ENCODE measurements at regions not wholly inside any gene's neighbourhood (a gene's known extent, or its start where the extent isn't known, plus 50 kb on each side); places are given as distances from the start of the nearest gene placed in this dataset.
"Not testable (repeated sequence)": the region's sequence is repeated elsewhere in the genome, so short reads cannot be mapped to it uniquely, and the experiment has no call there.

DNA sequence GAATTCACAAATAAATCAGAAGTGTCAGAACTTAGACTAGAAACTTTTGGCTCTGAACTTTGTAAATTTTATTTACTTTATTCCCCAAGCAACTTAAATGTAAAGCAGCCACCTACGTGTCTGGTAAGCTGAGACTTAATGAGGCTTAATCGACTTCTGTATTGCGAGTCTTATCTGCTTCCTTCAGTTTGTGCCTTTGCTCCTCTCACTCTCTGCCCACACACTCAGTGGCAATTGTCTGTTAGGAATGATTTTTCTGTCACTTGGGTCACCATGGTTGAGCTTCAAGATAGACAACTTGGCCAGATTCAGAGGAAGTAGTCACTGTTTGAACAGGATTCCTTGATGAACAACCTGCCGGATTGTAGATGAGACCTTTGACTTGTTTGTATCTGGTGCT, 691.4 kb upstream of the FSHR start:
- H3K9me3 ChIP-seq (ENCODE audit: control insufficient read depth, low read depth, low read length) = no peaks in the 10 kb centered on the region
- no peak for TF ChIP-seq EZH2 (IDR thresholded peaks at IDR 0.05; ENCODE audit: low read length)
- TF ChIP-seq, protein P1, sequence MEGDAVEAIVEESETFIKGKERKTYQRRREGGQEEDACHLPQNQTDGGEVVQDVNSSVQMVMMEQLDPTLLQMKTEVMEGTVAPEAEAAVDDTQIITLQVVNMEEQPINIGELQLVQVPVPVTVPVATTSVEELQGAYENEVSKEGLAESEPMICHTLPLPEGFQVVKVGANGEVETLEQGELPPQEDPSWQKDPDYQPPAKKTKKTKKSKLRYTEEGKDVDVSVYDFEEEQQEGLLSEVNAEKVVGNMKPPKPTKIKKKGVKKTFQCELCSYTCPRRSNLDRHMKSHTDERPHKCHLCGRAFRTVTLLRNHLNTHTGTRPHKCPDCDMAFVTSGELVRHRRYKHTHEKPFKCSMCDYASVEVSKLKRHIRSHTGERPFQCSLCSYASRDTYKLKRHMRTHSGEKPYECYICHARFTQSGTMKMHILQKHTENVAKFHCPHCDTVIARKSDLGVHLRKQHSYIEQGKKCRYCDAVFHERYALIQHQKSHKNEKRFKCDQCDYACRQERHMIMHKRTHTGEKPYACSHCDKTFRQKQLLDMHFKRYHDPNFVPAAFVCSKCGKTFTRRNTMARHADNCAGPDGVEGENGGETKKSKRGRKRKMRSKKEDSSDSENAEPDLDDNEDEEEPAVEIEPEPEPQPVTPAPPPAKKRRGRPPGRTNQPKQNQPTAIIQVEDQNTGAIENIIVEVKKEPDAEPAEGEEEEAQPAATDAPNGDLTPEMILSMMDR (optimal IDR thresholded peaks at IDR 0.05 in 1 of 3, IDR thresholded peaks at IDR 0.05 in 1 of 3, conservative IDR thresholded peaks at IDR 0.05 in 1 of 3; ENCODE audit: extremely low read depth in 1 of 3, insufficient read depth in 2 of 3, low read length in 3 of 3) = no peak
- H3K9ac ChIP-seq (ENCODE audit: control insufficient read depth, extremely low read depth, insufficient read depth, low read length) = no peak overlapping the region
- H3K27me3 ChIP-seq (ENCODE audit: control insufficient read depth, extremely low read depth, insufficient read depth, low read length) = no peaks in the 10 kb centered on the region
- H3K4me3 ChIP-seq (ENCODE audit: control insufficient read depth in 2 of 3, extremely low read depth in 1 of 3, insufficient read depth in 2 of 3, low read depth in 1 of 3, low read length in 3 of 3) = no peak overlapping the region
- no peak for FAIRE-seq
- dilution Hi-C loops (cut with MboI; ENCODE audit: extremely low pct_ligation_motif_present, low sequenced_read_pairs) = no loop called here
- DNase-seq (ENCODE audit: low read depth, low spot score) = no peak
- no peak overlapping the region for H3K4me2 ChIP-seq (ENCODE audit: control insufficient read depth, extremely low read depth, insufficient read depth, low read depth, low read length)
- H2AFZ ChIP-seq (ENCODE audit: control insufficient read depth, low read length) = no peak overlapping the region
- H3K79me2 ChIP-seq (ENCODE audit: control insufficient read depth, insufficient read depth, low read length) = no peaks in the 10 kb centered on the region
- H3K9me1 ChIP-seq (ENCODE audit: control insufficient read depth, extremely low read depth, insufficient read depth, low read length) = no peaks in the 10 kb centered on the region
- H3K27ac ChIP-seq (ENCODE audit: control insufficient read depth, insufficient read depth, low read length) = no peak overlapping the region
- H3K4me1 ChIP-seq (ENCODE audit: control insufficient read depth, extremely low read depth, insufficient read depth, low read length) = no peaks in the 10 kb centered on the region
- no peaks in the 10 kb centered on the region for H3K36me3 ChIP-seq (ENCODE audit: control insufficient read depth in 2 of 2, extremely low read depth in 1 of 2, insufficient read depth in 2 of 2, low read length in 2 of 2)
- no peaks in the 10 kb centered on the region for H4K20me1 ChIP-seq (ENCODE audit: control insufficient read depth, extremely low read depth, insufficient read depth, low read length)

DNA sequence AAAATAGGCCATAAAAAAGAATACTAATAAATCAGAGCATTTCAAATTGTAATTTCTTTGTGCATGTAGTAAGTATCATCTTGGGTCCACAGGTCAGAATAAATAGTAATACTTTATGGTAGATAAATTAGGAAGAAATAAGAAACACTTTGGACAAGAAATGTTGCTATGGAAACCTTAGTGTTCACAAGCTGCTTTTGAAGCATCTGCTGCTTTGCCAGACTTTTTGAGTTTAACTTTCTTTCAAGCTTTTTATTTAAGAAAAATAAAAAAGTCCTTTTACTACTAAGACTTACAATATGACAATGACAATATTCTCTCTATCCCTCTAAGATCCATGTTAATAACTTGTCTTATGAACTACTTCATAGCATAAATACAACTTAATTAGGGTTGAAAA, 690.7 kb upstream of the FSHR start:
- Histone ChIP-seq H3K27ac (ENCODE audit: control insufficient read depth, insufficient read depth, low read length) (no peak overlapping the region), H3K4me1 (ENCODE audit: control insufficient read depth, extremely low read depth, insufficient read depth, low read length) (peaks cover 2% of the 10 kb centered on the region), H3K36me3 (ENCODE audit: control insufficient read depth in 2 of 2, extremely low read depth in 1 of 2, insufficient read depth in 2 of 2, low read length in 2 of 2) (no peaks in the 10 kb centered on the region), H3K27me3 (ENCODE audit: control insufficient read depth, extremely low read depth, insufficient read depth, low read length) (no peaks in the 10 kb centered on the region), H4K20me1 (ENCODE audit: control insufficient read depth, extremely low read depth, insufficient read depth, low read length) (no peaks in the 10 kb centered on the region), H3K9ac (ENCODE audit: control insufficient read depth, extremely low read depth, insufficient read depth, low read length) (no peak overlapping the region), H3K4me3 (ENCODE audit: control insufficient read depth in 2 of 3, extremely low read depth in 1 of 3, insufficient read depth in 2 of 3, low read depth in 1 of 3, low read length in 3 of 3) (no peak overlapping the region), H3K9me3 (ENCODE audit: control insufficient read depth, low read depth, low read length) (no peaks in the 10 kb centered on the region), H3K79me2 (ENCODE audit: control insufficient read depth, insufficient read depth, low read length) (no peaks in the 10 kb centered on the region), H3K9me1 (ENCODE audit: control insufficient read depth, extremely low read depth, insufficient read depth, low read length) (no peaks in the 10 kb centered on the region), H2AFZ (ENCODE audit: control insufficient read depth, low read length) (no peak overlapping the region), H3K4me2 (ENCODE audit: control insufficient read depth, extremely low read depth, insufficient read depth, low read depth, low read length) (no peak overlapping the region)
- TF ChIP-seq, protein P1 (optimal IDR thresholded peaks at IDR 0.05 in 1 of 3, IDR thresholded peaks at IDR 0.05 in 1 of 3, conservative IDR thresholded peaks at IDR 0.05 in 1 of 3; ENCODE audit: extremely low read depth in 1 of 3, insufficient read depth in 2 of 3, low read length in 3 of 3) = no peak
- TF ChIP-seq EZH2 (IDR thresholded peaks at IDR 0.05; ENCODE audit: low read length) = no peak
- DNase-seq (ENCODE audit: low read depth, low spot score) (no peak), FAIRE-seq (no peak)
- dilution Hi-C loops (cut with MboI; ENCODE audit: extremely low pct_ligation_motif_present, low sequenced_read_pairs) = no loop called here

DNA sequence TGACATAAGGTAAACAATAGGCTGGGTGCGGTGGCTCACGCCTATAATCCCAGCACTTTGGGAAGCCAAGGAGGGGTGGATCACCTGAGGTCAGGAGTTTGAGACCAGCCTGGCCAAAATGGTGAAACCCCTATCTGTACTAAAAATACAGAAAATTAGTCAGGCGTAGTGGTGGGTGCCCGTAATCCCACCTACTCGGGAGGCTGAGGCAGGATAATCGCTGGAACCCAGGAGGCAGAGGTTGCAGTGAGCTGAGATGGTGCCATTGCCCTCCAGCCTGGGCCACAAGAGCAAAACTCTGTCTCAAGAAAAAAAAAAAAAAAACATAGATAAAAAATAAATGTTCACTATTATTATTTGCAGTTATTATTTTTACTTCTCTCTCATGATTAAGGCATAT, 689.8 kb upstream of the FSHR start:
- H3K4me2 ChIP-seq (ENCODE audit: control insufficient read depth, extremely low read depth, insufficient read depth, low read depth, low read length); H3K4me3 ChIP-seq (ENCODE audit: control insufficient read depth in 2 of 3, extremely low read depth in 1 of 3, insufficient read depth in 2 of 3, low read depth in 1 of 3, low read length in 3 of 3); H3K9me3 ChIP-seq (ENCODE audit: control insufficient read depth, low read depth, low read length); H3K9me1 ChIP-seq (ENCODE audit: control insufficient read depth, extremely low read depth, insufficient read depth, low read length); H4K20me1 ChIP-seq (ENCODE audit: control insufficient read depth, extremely low read depth, insufficient read depth, low read length); DNase-seq (ENCODE audit: low read depth, low spot score); H3K79me2 ChIP-seq (ENCODE audit: control insufficient read depth, insufficient read depth, low read length); H2AFZ ChIP-seq (ENCODE audit: control insufficient read depth, low read length); H3K9ac ChIP-seq (ENCODE audit: control insufficient read depth, extremely low read depth, insufficient read depth, low read length); H3K36me3 ChIP-seq (ENCODE audit: control insufficient read depth in 2 of 2, extremely low read depth in 1 of 2, insufficient read depth in 2 of 2, low read length in 2 of 2); H3K4me1 ChIP-seq (ENCODE audit: control insufficient read depth, extremely low read depth, insufficient read depth, low read length); FAIRE-seq; H3K27ac ChIP-seq (ENCODE audit: control insufficient read depth, insufficient read depth, low read length); dilution Hi-C loops (cut with MboI; ENCODE audit: extremely low pct_ligation_motif_present, low sequenced_read_pairs); H3K27me3 ChIP-seq (ENCODE audit: control insufficient read depth, extremely low read depth, insufficient read depth, low read length): not testable (repeated sequence)
